ENCODE measurements at regions not wholly inside any gene's neighbourhood (a gene's known extent, or its start where the extent isn't known, plus 50 kb on each side); places are given as distances from the start of the nearest gene placed in this dataset.
A peak's percentile ranks its signal among the peaks of the same experiment; 100 is the strongest.

GRCh38 chr10:64529003-64529350 is 1007.8 kb downstream of the REEP3 start:
- TF ChIP-seq CTCF (conservative IDR thresholded peaks at IDR 0.05) = no peak
- H3K27ac ChIP-seq = no peak overlapping the region

- H3K27ac ChIP-seq = no peak overlapping the region
- no peak for TF ChIP-seq CTCF (conservative IDR thresholded peaks at IDR 0.05)
Measured at GRCh38 chr10:64534616-64535015, 1013.4 kb downstream of the REEP3 start.

- TF ChIP-seq CTCF (conservative IDR thresholded peaks at IDR 0.05) = no peak
- no peak overlapping the region for H3K27ac ChIP-seq
Measured at GRCh38 chr10:64535131-64535867, 1014.1 kb downstream of the REEP3 start.

- peak; percentile 54 for TF ChIP-seq CTCF (conservative IDR thresholded peaks at IDR 0.05)
- H3K27ac ChIP-seq = no peak overlapping the region
Measured at GRCh38 chr10:64537112-64537511, 1015.9 kb downstream of the REEP3 start.

- H3K27ac ChIP-seq = no peak overlapping the region
- TF ChIP-seq CTCF (conservative IDR thresholded peaks at IDR 0.05) = no peak
Measured at GRCh38 chr10:64537928-64538327, 1016.7 kb downstream of the REEP3 start.

GRCh38 chr10:64546073-64546472 is 1024.9 kb downstream of the REEP3 start:
- TF ChIP-seq CTCF (conservative IDR thresholded peaks at IDR 0.05) = no peak
- H3K27ac ChIP-seq = peak overlapping the region; percentile 50

- H3K27ac ChIP-seq = peak overlapping the region; percentile 50; the same call in 1 of the 2 replicates
- no peak for TF ChIP-seq CTCF (conservative IDR thresholded peaks at IDR 0.05)
Measured at GRCh38 chr10:64547168-64547567, 1026.0 kb downstream of the REEP3 start.
